Tibial nerve (tissue), 4 donors: ENCODE measurements at regions not wholly inside any gene's neighbourhood (a gene's known extent, or its start where the extent isn't known, plus 50 kb on each side); places are given as distances from the start of the nearest gene placed in this dataset.

ENCODE experiments used
- CTCF ChIP-seq, 5 experiments: fragments of 200-600 bp in 3 of 5; fragments of 450-650 bp in 2 of 5; sonication (generic) in 3 of 5; IDR thresholded peaks; one replicate each; pipeline ENCODE4 v1.5.1; 2016 to 2019; ENCODE audit warnings: antibody characterized with exemption in 5 of 5, mild to moderate bottlenecking in 3 of 5, moderate library complexity in 2 of 5
- EP300 ChIP-seq, 2 donors: sonication (generic); formaldehyde crosslinking; IDR thresholded peaks; one replicate each; pipeline ENCODE4 v1.6.1; 2017; ENCODE audit warnings: antibody characterized with exemption in 2 of 2, mild to moderate bottlenecking in 1 of 2

GRCh38 chr1:166507347-166507746 lies 331.9 kb upstream of the POGK start:
- TF ChIP-seq CTCF (IDR thresholded peaks at IDR 0.05), result no peak
- TF ChIP-seq EP300 (IDR thresholded peaks at IDR 0.05), result no peak
